NCI-H128 (cell line): ENCODE measurements at regions not wholly inside any gene's neighbourhood (a gene's known extent, or its start where the extent isn't known, plus 50 kb on each side); places are given as distances from the start of the nearest gene placed in this dataset.

Source experiments
- DNase-seq: peaks from one replicate; lab custom pipeline; 2025; ENCODE audit not compliant: unreplicated experiment; lab: John Stamatoyannopoulos, UW

DNA sequence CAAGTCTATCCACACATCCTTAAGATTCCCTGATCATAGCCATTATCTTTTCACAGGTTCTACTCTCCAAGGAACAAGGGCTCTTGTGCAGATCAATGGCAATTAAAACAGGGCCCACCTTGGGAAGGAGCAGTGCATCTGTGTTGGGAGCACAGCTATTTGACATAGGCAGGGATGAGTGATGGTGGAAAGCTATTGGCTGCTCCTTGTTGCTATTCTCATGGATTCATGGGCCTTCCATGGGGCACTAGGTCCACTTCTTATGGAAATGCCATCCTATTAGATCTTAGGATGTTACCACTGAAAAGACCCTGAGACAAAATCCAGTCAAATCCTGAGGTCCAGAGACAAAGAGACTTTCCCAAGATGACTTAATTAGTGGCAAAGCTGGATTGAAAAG is 148.6 kb upstream of the MTNR1B start:
- DNase-seq, result no peak

- DNase-seq, result no peak
Measured at GRCh38 chr11:92822410-92822809, 147.0 kb upstream of the MTNR1B start.

GRCh38 chr11:92826136-92826535 is 143.3 kb upstream of the MTNR1B start:
- DNase-seq, result no peak

- no peak for DNase-seq
Measured at GRCh38 chr11:92826603-92827002, 142.8 kb upstream of the MTNR1B start.

GRCh38 chr11:92827132-92827531 is 142.3 kb upstream of the MTNR1B start:
- DNase-seq, result no peak

DNA sequence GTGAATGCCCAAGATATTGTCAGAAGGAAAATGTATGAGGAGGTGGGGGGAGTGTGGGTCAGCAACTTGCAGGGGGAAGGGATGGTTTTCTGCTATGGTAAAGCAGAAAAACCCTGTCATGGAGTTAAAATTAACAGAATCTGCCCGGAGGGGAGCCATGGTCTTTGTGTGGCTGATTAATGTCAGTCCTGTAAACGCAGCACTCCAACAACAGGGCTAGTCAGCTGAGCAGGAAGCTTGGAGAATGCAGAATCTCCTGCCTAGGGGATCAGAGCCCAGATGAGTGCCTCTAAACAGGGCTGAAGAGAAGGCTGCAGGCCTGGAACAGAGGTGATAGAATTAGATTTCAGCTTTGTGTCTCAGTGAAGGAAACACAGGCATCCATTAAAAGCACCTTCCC is 140.9 kb upstream of the MTNR1B start:
- no peak for DNase-seq

GRCh38 chr11:92829121-92829520 is 140.3 kb upstream of the MTNR1B start:
- no peak for DNase-seq

DNA sequence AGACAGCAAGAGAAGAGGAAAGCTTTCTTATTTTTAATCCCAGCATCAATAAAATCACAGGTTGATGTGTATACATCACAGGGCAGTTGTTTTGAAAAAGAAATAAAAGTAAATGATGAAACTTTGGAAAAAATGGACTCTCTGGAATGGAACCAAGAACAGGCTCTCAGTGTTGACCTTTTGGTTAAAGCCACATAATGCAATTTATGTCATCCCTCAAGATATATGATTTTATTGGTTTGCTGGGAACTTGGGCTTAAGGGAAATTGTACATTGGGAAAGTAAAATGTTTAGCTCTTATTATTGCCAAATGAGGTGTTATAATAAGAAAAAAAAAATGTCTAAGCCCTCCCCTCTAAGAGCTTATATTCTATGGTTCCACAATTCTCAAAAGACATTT is 139.8 kb upstream of the MTNR1B start:
- DNase-seq, result no peak

DNA sequence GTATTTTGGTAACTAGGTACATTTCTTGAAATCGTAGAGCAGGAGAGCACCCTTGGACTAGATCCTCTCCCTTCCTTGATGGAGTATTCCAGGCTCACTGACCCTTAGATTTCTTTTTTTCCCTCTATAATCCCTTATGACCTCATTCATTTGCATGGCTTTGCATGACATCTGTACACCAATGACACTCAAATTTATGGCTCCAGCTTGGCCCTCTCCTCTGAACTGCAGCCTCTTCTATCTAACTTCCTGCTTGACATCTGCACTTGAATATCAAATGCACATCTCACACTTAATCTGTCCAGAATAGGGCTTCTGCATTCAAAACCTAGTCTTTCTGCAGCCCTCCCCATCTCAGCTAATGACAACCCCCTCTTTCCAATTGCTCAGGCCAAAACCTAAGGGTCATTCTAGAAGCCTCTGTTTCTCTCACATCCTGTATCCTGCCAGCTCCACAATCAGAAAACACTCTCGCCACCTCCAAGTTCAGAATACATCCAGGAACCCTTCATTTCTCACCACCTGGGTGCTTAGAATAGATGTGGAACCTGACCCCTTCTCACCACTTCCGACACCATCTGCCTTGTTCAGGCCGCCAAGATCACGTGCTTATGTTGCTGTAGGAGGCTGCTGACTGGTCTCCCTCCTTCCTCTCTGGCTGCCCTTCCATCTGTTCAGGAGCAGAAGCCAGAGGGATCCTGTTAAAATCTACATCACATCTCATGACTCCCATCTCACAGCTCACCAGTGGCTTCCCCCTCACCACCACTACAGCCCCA is 138.9 kb upstream of the MTNR1B start:
- DNase-seq, result no peak

DNA sequence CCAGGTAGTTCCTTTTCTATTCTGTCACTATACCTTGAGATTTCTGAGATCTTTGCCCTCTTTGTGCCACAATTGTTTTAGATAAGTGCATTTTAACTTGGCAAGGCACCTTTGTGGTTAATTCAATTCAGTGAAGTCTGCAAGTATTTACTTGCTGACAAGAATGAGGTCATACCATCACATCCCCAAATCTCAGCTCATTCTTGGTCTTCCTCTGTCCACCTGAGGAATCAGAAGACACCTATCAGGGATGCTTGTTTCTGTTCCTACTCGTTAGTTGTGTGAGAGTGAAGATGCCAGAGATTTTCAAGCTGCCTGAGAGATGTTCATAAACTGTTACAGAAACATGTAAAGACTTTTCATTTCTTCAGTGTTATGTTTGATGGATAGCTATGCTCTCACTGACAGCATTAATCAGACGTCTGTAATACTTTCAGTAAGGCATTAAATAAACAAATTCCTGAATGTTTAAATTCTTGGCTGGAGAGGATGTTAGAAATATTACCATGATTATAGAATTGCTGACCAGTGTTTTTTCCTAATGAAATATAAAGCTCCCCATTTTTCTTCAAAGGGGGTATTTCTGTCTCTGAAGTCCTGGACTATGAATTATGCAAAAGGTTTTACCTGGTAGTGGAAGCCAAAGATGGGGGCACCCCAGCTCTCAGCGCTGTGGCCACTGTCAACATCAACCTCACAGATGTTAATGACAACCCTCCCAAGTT is 135.0 kb upstream of the MTNR1B start:
- DNase-seq, result no peak

GRCh38 chr11:92837595-92837994 is 131.9 kb upstream of the MTNR1B start:
- DNase-seq, result peak; percentile 20

DNA sequence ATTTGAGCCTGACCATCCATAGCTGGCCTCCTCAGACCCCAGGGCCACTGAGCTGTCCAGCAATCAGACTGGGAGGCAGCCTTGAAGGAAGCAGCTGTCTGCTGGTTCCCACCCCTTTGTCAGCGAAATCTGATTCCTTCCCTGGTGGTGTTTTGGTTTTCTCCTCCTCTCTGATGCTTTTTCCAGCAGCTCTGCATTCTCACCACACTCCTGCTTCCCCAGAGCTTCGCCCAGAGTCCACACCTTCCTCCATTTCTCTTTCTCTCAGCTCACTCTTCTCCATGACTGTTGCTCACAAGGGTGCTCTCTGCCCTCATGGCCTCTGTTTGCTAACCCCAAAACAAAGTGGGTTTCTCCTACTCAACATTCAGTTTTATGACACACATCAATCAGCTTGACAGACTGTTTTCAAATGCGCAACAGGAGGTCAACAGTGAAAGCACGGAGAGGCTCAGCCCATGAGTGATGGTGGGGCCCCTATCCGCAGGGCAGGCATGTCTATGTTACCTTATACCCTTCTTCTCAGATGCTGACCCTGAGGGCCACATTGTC is 130.6 kb upstream of the MTNR1B start:
- peak; percentile 81 for DNase-seq

DNA sequence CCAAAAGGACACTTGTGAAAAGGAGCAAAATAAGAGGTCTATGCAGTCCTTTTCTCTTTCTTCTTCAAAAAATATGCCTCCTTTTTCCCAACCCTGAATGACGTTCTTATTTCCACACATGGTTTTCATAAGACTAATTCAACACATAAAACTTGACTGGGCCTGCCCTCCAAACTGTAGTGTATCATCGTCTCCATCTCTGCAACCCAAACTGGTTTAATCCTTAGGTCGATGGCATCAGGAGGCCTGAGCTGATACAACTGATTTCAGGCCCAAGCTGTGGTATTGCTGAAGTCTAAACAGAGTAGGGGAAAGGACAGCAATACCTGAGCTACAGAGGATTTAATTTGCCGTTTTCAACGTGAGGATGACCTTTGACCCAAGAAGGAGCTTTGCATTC is 130.0 kb upstream of the MTNR1B start:
- no peak for DNase-seq

GRCh38 chr11:92841719-92842118 is 127.7 kb upstream of the MTNR1B start:
- DNase-seq, result no peak

DNA sequence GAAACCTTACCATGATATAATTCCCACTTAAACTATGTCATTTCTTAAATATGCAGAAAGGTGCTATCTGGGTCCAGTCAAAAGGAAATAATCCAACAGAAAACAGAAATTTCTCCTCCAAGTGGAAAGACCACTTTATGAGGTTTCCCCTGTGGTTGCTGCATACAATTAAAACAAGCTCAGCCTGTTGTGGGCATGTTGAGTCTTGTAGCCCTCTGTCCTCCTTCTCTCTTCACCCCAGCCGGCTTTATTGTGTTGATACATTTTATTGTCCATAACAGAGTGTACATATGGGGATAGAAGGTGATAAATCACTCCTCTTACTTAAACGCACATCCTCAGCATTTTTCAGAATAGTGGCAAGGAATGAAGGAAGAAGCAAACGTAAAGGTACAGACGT is 126.0 kb upstream of the MTNR1B start:
- peak; percentile 16 for DNase-seq

- no peak for DNase-seq
Measured at GRCh38 chr11:92844197-92844596, 125.3 kb upstream of the MTNR1B start.

- no peak for DNase-seq
Measured at GRCh38 chr11:92845390-92845789, 124.1 kb upstream of the MTNR1B start.

- DNase-seq, result no peak
Measured at GRCh38 chr11:92845805-92846204, 123.6 kb upstream of the MTNR1B start.

- DNase-seq, result no peak
Measured at GRCh38 chr11:92846491-92847125, 122.8 kb upstream of the MTNR1B start.

GRCh38 chr11:92848578-92848977 is 120.9 kb upstream of the MTNR1B start:
- DNase-seq, result no peak

GRCh38 chr11:92850296-92850826 is 119.1 kb upstream of the MTNR1B start:
- no peak for DNase-seq

- DNase-seq, result no peak
Measured at GRCh38 chr11:92852229-92852628, 117.2 kb upstream of the MTNR1B start.
